Glomerular endothelial cell (primary cell): ENCODE measurements at regions not wholly inside any gene's neighbourhood (a gene's known extent, or its start where the extent isn't known, plus 50 kb on each side); places are given as distances from the start of the nearest gene placed in this dataset.

Source experiments
- DNase-seq: peaks from one replicate; pipeline ENCODE4 v3.0.0-alpha.2; 2011; ENCODE audit warnings: low read depth, low spot score; ENCODE audit errors: extremely low read depth

DNA sequence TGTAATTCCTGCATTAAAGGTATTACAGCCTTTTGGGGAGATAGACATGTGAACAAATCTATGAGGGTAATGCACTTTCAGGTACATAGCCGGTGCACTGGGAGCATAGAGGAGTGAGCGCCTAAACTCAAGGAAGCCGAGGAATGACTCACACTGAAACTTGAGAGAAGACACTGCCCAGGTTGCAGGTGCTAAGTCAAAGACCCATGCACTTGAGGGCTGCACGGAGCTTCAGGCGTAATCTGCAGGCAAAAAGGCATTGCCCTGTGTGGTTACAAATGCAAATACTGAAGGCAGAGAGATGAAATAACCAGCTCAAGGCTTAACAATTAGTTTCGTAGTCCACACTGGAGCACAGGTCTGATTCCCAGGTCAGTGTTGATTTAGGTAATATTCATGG lies 51.0 kb upstream of the OSBPL3 start:
- DNase-seq: no peak
